H1 (cell line): ENCODE measurements at regions not wholly inside any gene's neighbourhood (a gene's known extent, or its start where the extent isn't known, plus 50 kb on each side); places are given as distances from the start of the nearest gene placed in this dataset.

Source experiments
- CTCF ChIA-PET: fragments of 300-600 bp; sonication (Branson Sonifier 250); formaldehyde crosslinking; loops from one replicate; lab custom pipeline; 2021; ENCODE audit not compliant: partially characterized antibody; lab: Charles Lee
- POLR2A ChIA-PET: fragments of 300-600 bp; sonication (Branson Sonifier 250); formaldehyde crosslinking; loops from one replicate; lab custom pipeline; 2021; ENCODE audit warnings: inconsistent platforms; ENCODE audit not compliant: partially characterized antibody; lab: Charles Lee
- DNase-seq, 2 experiments: peaks; one replicate each; pipeline versions ENCODE4 v3.0.0 to v3.0.0-alpha.2; 2010 to 2022; ENCODE audit warnings: low spot score in 2 of 2, low read depth in 1 of 2, mixed read lengths in 1 of 2
- FAIRE-seq: peaks from 2 replicates; lab custom pipeline; 2011; peaks lifted over from hg19 to GRCh38; lab: Jason Lieb, UNC
- H2AFZ ChIP-seq: 2 replicates; pipeline ENCODE4 v1.8.1; 2012; ENCODE audit warnings: low read length, inconsistent platforms
- H2AK5ac ChIP-seq: 2 replicates; pipeline ENCODE4 v1.6.1; 2013; ENCODE audit warnings: low read depth, low read length
- H2BK120ac ChIP-seq: replicated peaks from 2 replicates; pipeline ENCODE3; 2013; ENCODE audit warnings: low read depth, low read length, inconsistent platforms
- H2BK12ac ChIP-seq: 2 replicates; pipeline ENCODE4 v1.6.1; 2013; ENCODE audit warnings: low read depth, low read length
- H2BK15ac ChIP-seq: 2 replicates; pipeline ENCODE4 v1.6.1; 2013; ENCODE audit warnings: low read length
- H2BK20ac ChIP-seq: 2 replicates; pipeline ENCODE4 v1.6.1; 2013; ENCODE audit warnings: low read length
- H2BK5ac ChIP-seq: 2 replicates; pipeline ENCODE4 v1.6.1; 2013; ENCODE audit warnings: low read depth, low read length
- H3K14ac ChIP-seq: 2 replicates; pipeline ENCODE4 v1.6.1; 2013; ENCODE audit warnings: inconsistent platforms; ENCODE audit not compliant: insufficient read length
- H3K18ac ChIP-seq: 2 replicates; pipeline ENCODE4 v1.6.1; 2013; ENCODE audit warnings: low read length; ENCODE audit errors: extremely low read depth
- H3K23ac ChIP-seq: 2 replicates; pipeline ENCODE4 v1.6.1; 2013; ENCODE audit warnings: inconsistent platforms; ENCODE audit not compliant: insufficient read length
- H3K23me2 ChIP-seq: 2 replicates; pipeline ENCODE4 v1.6.1; 2013; ENCODE audit warnings: low read depth, low read length
- H3K27ac ChIP-seq: 2 replicates; pipeline ENCODE4 v1.6.1; 2011; ENCODE audit warnings: low read depth, low read length, inconsistent platforms
- H3K27me3 ChIP-seq, 4 experiments: replicated peaks in 1 of 4; 1 replicate in 1 of 4; 2 replicates in 3 of 4; pipeline versions ENCODE4 v1.6.1 to v1.8.1; 2011 to 2013; ENCODE audit warnings: low read length in 3 of 4, mild to moderate bottlenecking in 3 of 4, inconsistent platforms in 2 of 4, mixed read lengths in 2 of 4, moderate library complexity in 1 of 4; ENCODE audit not compliant: control insufficient read depth in 3 of 4, insufficient read depth in 3 of 4; ENCODE audit errors: extremely low read depth in 1 of 4
- H3K36me3 ChIP-seq, 4 experiments: 2 replicates each; pipeline versions ENCODE4 v1.6.1 to v1.8.1; 2011 to 2013; ENCODE audit warnings: mild to moderate bottlenecking in 4 of 4, low read length in 3 of 4, moderate library complexity in 2 of 4, control low read depth in 1 of 4, inconsistent platforms in 1 of 4; ENCODE audit not compliant: insufficient read depth in 4 of 4, control insufficient read depth in 2 of 4
- H3K4ac ChIP-seq: replicated peaks from 2 replicates; pipeline ENCODE3; 2013; ENCODE audit warnings: low read length, low read depth, mixed read lengths, inconsistent platforms; ENCODE audit not compliant: insufficient read length
- H3K4me1 ChIP-seq, 4 experiments: replicated peaks in 1 of 4; 1 replicate in 1 of 4; 2 replicates in 3 of 4; pipeline versions ENCODE4 v1.6.1 to v1.8.1; 2011 to 2013; ENCODE audit warnings: low read length in 3 of 4, inconsistent platforms in 2 of 4, mixed read lengths in 1 of 4; ENCODE audit not compliant: insufficient read depth in 4 of 4, control insufficient read depth in 3 of 4
- H3K4me2 ChIP-seq, 2 experiments: 2 replicates each; pipeline versions ENCODE4 v1.6.1 to v1.8.1; 2011 to 2013; ENCODE audit warnings: low read depth in 2 of 2, low read length in 2 of 2, control low read depth in 1 of 2, inconsistent platforms in 1 of 2, mild to moderate bottlenecking in 1 of 2; ENCODE audit not compliant: insufficient read depth in 1 of 2
- H3K4me3 ChIP-seq, 4 experiments: fragments of 200-600, 300-600 bp in 1 of 4; sonication (generic), shearing (Covaris generic), sonication (Bioruptor Twin) in 1 of 4; 2 replicates each; pipeline versions ENCODE4 v1.5.1 to v1.8.1; 2011 to 2016; ENCODE audit warnings: low read length in 4 of 4, low read depth in 3 of 4, control low read depth in 2 of 4, inconsistent platforms in 2 of 4, mild to moderate bottlenecking in 2 of 4, mixed read lengths in 1 of 4, moderate library complexity in 1 of 4; ENCODE audit not compliant: insufficient read depth in 2 of 4; ENCODE audit errors: extremely low read depth in 1 of 4
- H3K56ac ChIP-seq: replicated peaks from 2 replicates; pipeline ENCODE3; 2013; ENCODE audit warnings: low read depth, mild to moderate bottlenecking, mixed read lengths, low read length, inconsistent platforms; ENCODE audit not compliant: insufficient read length
- H3K79me1 ChIP-seq: 2 replicates; pipeline ENCODE4 v1.6.1; 2013; ENCODE audit warnings: low read depth, low read length, control low read depth
- H3K79me2 ChIP-seq, 2 experiments: 2 replicates each; pipeline versions ENCODE4 v1.6.1 to v1.8.1; 2012 to 2013; ENCODE audit warnings: low read length in 2 of 2, mild to moderate bottlenecking in 2 of 2, inconsistent platforms in 1 of 2; ENCODE audit not compliant: insufficient read depth in 2 of 2, control insufficient read depth in 1 of 2
- H3K9ac ChIP-seq, 4 experiments: replicated peaks in 1 of 4; 1 replicate in 1 of 4; 2 replicates in 3 of 4; pipeline versions ENCODE4 v1.6.1 to v1.8.1; 2011 to 2013; ENCODE audit warnings: low read depth in 3 of 4, low read length in 3 of 4, control low read depth in 2 of 4, mild to moderate bottlenecking in 2 of 4, moderate library complexity in 2 of 4, inconsistent platforms in 1 of 4; ENCODE audit errors: extremely low read depth in 1 of 4
- H3K9me3 ChIP-seq, 2 experiments: 2 replicates each; pipeline versions ENCODE4 v1.6.1 to v1.8.1; 2012 to 2013; ENCODE audit warnings: mild to moderate bottlenecking in 2 of 2, moderate library complexity in 2 of 2, control low read depth in 1 of 2, inconsistent platforms in 1 of 2, low read depth in 1 of 2, low read length in 1 of 2, mixed read lengths in 1 of 2; ENCODE audit not compliant: insufficient read depth in 2 of 2
- H4K20me1 ChIP-seq, 2 experiments: replicated peaks in 1 of 2; 2 replicates each; pipeline versions ENCODE3 to v1.8.1; 2011 to 2013; ENCODE audit warnings: inconsistent platforms in 2 of 2, low read length in 2 of 2, mild to moderate bottlenecking in 1 of 2; ENCODE audit not compliant: insufficient read depth in 2 of 2, control insufficient read depth in 1 of 2
- H4K5ac ChIP-seq: 2 replicates; pipeline ENCODE4 v1.6.1; 2013; ENCODE audit warnings: low read length, low read depth, mixed read lengths, inconsistent platforms; ENCODE audit not compliant: insufficient read length
- H4K8ac ChIP-seq: 2 replicates; pipeline ENCODE4 v1.8.0; 2013; ENCODE audit warnings: mild to moderate bottlenecking, moderate library complexity, low read length, inconsistent platforms; ENCODE audit not compliant: insufficient read depth; ENCODE audit errors: extremely low read depth
- H4K91ac ChIP-seq: replicated peaks from 2 replicates; pipeline ENCODE3; 2013; ENCODE audit warnings: low read length, mixed read lengths, inconsistent platforms; ENCODE audit not compliant: insufficient read length
- CHD2 ChIP-seq: IDR thresholded peaks from 2 replicates; pipeline ENCODE4 v1.6.1; 2012; ENCODE audit warnings: low read length, improper control_type of control experiment
- FOSL1 ChIP-seq: IDR thresholded peaks from 2 replicates; pipeline ENCODE4 v1.6.1; 2011; ENCODE audit warnings: mild to moderate bottlenecking, low read depth, low read length, moderate library complexity; ENCODE audit not compliant: insufficient read depth
- POU5F1 ChIP-seq: IDR thresholded peaks from 2 replicates; pipeline ENCODE4 v1.6.1; 2011; ENCODE audit warnings: low read depth, mild to moderate bottlenecking, low read length, moderate library complexity
- RXRA ChIP-seq: IDR thresholded peaks from 2 replicates; pipeline ENCODE4 v1.6.1; 2011; ENCODE audit warnings: low read depth, mild to moderate bottlenecking, low read length, moderate library complexity; ENCODE audit not compliant: insufficient read depth
- WGBS, 2 experiments: shearing (Covaris generic) in 1 of 2; methylation state at CpG; one replicate each; pipeline versions ENCODE4 v1.1.6 to v1.1.7; 2013 to 2015; ENCODE audit warnings: low lambda C conversion rate in 2 of 2, mixed read lengths in 2 of 2, inconsistent platforms in 1 of 2, low coverage in 1 of 2, missing lambda C conversion rate in 1 of 2; ENCODE audit not compliant: insufficient replicate concordance in 2 of 2, insufficient coverage in 1 of 2, insufficient read length in 1 of 2; ENCODE audit errors: extremely low coverage in 1 of 2, missing lambda C conversion rate in 1 of 2; 5-methylcytosine and 5-hydroxymethylcytosine counted together

DNA sequence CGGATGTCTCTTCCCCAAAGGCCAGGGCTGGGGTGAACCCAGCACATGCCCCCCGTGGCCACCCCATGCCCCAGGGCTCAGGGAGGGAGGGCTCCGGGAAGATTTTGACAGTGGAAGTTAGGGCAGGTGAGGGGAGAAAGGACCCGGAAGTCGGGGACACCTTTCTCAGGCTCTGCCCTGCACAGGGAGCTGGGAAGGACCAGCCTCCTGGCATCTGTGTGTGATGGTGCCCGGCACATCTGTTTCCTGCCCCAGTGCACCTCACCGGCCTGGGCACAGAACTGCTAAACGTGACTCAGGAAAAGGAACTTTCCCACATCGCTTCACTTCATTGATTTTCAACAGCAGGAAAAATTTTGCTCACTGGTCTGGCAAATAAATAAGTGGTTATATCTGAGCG lies 141.1 kb upstream of the AFDN start:
- 77% methylated on average over 9 of the region's 10 CpGs; no CpG with 5 or more reads in 1 of the 2 experiments for WGBS, 2 experiments
- 0 out of 2 replicates have a peak overlapping the region, but pooled peaks have one; percentile 10 for H2BK20ac ChIP-seq
- CTCF ChIA-PET: interaction anchor here (0.6 kb wide), 1 partner anchor 31 kb away, joined by 5 read pairs; no protein-coding TSS in a partner anchor

More for the DNA sequence above, 141.1 kb upstream of the AFDN start:
- DNase-seq: no peak
- Histone ChIP-seq H3K79me2 (no peaks in the 10 kb centered on the region), H2BK120ac (no peak overlapping the region), H2BK15ac (no peak overlapping the region), H4K5ac (no peak overlapping the region), H3K9ac (no peak overlapping the region), H3K36me3 (no peaks in the 10 kb centered on the region), H3K27me3 (peaks cover 0 to 4% (median 1%) of the 10 kb centered on the region in 4 experiments; a peak in 4 of 7 replicates), H3K23me2 (peaks cover 5% of the 10 kb centered on the region; the same call in 1 of the 2 replicates), H3K79me1 (no peaks in the 10 kb centered on the region), H4K20me1 (peaks cover 0 to 1% of the 10 kb centered on the region in 2 experiments)
- TF ChIP-seq RXRA (no peak), POU5F1 (no peak), CHD2 (no peak), FOSL1 (no peak)
- TF ChIP-seq, all 59 proteins: peak for 0
- Histone ChIP-seq H3K18ac (no peak overlapping the region), H3K4me2 (no peak overlapping the region), H3K9me3 (no peaks in the 10 kb centered on the region; a peak in 1 of 4 replicates), H3K4me3 (no peak overlapping the region), H3K23ac (no peak overlapping the region), H3K4ac (no peak overlapping the region), H2BK5ac (no peak overlapping the region), H2AFZ (no peak overlapping the region), H3K14ac (no peak overlapping the region), H3K27ac (no peak overlapping the region), H4K8ac (no peak overlapping the region; the same call in 1 of the 2 replicates), H2AK5ac (0 out of 2 replicates have a peak overlapping the region, but pooled peaks have one; percentile 87), H4K91ac (no peak overlapping the region), H2BK12ac (no peak overlapping the region), H3K4me1 (peaks cover 0 to 14% (median 2%) of the 10 kb centered on the region in 4 experiments; a peak in 4 of 7 replicates), H3K56ac (no peak overlapping the region)
- FAIRE-seq: no peak
- POLR2A ChIA-PET: no interaction called here
